HFFc6 (cell line): ENCODE measurements at regions not wholly inside any gene's neighbourhood (a gene's known extent, or its start where the extent isn't known, plus 50 kb on each side); places are given as distances from the start of the nearest gene placed in this dataset.
A peak's percentile ranks its signal among the peaks of the same experiment; 100 is the strongest.

ENCODE experiments used
- DNase-seq: peaks from one replicate; pipeline ENCODE4 v3.0.0-alpha.2; 2018
- H3K27ac Mint-ChIP-seq: 2 replicates; pipeline ENCODE4 v1.8.0; 2020; ENCODE audit warnings: mild to moderate bottlenecking, mixed read lengths
- H3K27me3 Mint-ChIP-seq: 2 replicates; pipeline ENCODE4 v1.8.0; 2021; ENCODE audit warnings: mild to moderate bottlenecking, moderate library complexity, mixed read lengths; ENCODE audit not compliant: insufficient read depth
- H3K36me3 Mint-ChIP-seq: 2 replicates; pipeline ENCODE4 v1.8.0; 2021; ENCODE audit warnings: low read depth, mixed read lengths
- H3K4me1 Mint-ChIP-seq: 2 replicates; pipeline ENCODE4 v1.8.0; 2020; ENCODE audit warnings: low read depth, mixed read lengths
- H3K4me3 Mint-ChIP-seq: 2 replicates; pipeline ENCODE4 v1.8.0; 2020; ENCODE audit warnings: mild to moderate bottlenecking, moderate library complexity, mixed read lengths
- H3K9me3 Mint-ChIP-seq: 2 replicates; pipeline ENCODE4 v1.8.0; 2020; ENCODE audit warnings: mild to moderate bottlenecking, mixed read lengths
- CTCF ChIP-seq: fragments of 200-600 bp; sonication (generic); IDR thresholded peaks from 2 replicates; pipeline ENCODE4 v1.5.0; 2021; ENCODE audit warnings: antibody characterized with exemption, mild to moderate bottlenecking

- TF ChIP-seq CTCF = no peak
- H3K36me3 Mint-ChIP-seq = no peaks in the 10 kb centered on the region
- no peaks in the 10 kb centered on the region for H3K9me3 Mint-ChIP-seq
- no peak overlapping the region for H3K4me3 Mint-ChIP-seq
- no peak overlapping the region for H3K27ac Mint-ChIP-seq
- no peaks in the 10 kb centered on the region for H3K27me3 Mint-ChIP-seq
- DNase-seq = no peak
- peaks cover 16% of the 10 kb centered on the region for H3K4me1 Mint-ChIP-seq
Measured at GRCh38 chr4:114236171-114236769, 256.8 kb upstream of the ARSJ start.

GRCh38 chr4:114237997-114238396, 258.6 kb upstream of the ARSJ start:
- Mint-ChIP-seq H3K36me3 (no peaks in the 10 kb centered on the region), H3K4me3 (no peak overlapping the region)
- TF ChIP-seq CTCF = no peak

GRCh38 chr4:114249561-114249960, 270.1 kb upstream of the ARSJ start:
- Mint-ChIP-seq H3K36me3 (no peaks in the 10 kb centered on the region; the same call in 1 of the 2 replicates), H3K27me3 (no peaks in the 10 kb centered on the region), H3K27ac (no peak overlapping the region), H3K4me3 (no peak overlapping the region), H3K9me3 (no peaks in the 10 kb centered on the region), H3K4me1 (peaks cover 28% of the 10 kb centered on the region)
- DNase-seq = no peak
- TF ChIP-seq CTCF = no peak

More at GRCh38 chr4:114237997-114238396, 258.6 kb upstream of the ARSJ start:
- Mint-ChIP-seq H3K27me3 (no peaks in the 10 kb centered on the region), H3K9me3 (no peaks in the 10 kb centered on the region), H3K4me1 (peaks cover 16% of the 10 kb centered on the region), H3K27ac (peak overlapping the region; percentile 23; the same call in 1 of the 2 replicates)
- DNase-seq = peak; percentile 0

- no peaks in the 10 kb centered on the region for H3K27me3 Mint-ChIP-seq
- DNase-seq = no peak
- no peak overlapping the region for H3K27ac Mint-ChIP-seq
- H3K36me3 Mint-ChIP-seq = no peaks in the 10 kb centered on the region; the same call in 1 of the 2 replicates
- H3K4me3 Mint-ChIP-seq = no peak overlapping the region
- no peaks in the 10 kb centered on the region for H3K9me3 Mint-ChIP-seq
- H3K4me1 Mint-ChIP-seq = peaks cover 30% of the 10 kb centered on the region
- TF ChIP-seq CTCF = no peak
Measured at GRCh38 chr4:114249976-114250375, 270.5 kb upstream of the ARSJ start.

- Mint-ChIP-seq H3K4me3 (no peak overlapping the region), H3K27ac (no peak overlapping the region), H3K27me3 (no peaks in the 10 kb centered on the region), H3K36me3 (no peaks in the 10 kb centered on the region; the same call in 1 of the 2 replicates), H3K9me3 (no peaks in the 10 kb centered on the region), H3K4me1 (peaks cover 35% of the 10 kb centered on the region)
- DNase-seq = no peak
- no peak for TF ChIP-seq CTCF
Measured at GRCh38 chr4:114250439-114250891, 271.0 kb upstream of the ARSJ start.
